ENCODE measurements at regions not wholly inside any gene's neighbourhood (a gene's known extent, or its start where the extent isn't known, plus 50 kb on each side); places are given as distances from the start of the nearest gene placed in this dataset.

DNA sequence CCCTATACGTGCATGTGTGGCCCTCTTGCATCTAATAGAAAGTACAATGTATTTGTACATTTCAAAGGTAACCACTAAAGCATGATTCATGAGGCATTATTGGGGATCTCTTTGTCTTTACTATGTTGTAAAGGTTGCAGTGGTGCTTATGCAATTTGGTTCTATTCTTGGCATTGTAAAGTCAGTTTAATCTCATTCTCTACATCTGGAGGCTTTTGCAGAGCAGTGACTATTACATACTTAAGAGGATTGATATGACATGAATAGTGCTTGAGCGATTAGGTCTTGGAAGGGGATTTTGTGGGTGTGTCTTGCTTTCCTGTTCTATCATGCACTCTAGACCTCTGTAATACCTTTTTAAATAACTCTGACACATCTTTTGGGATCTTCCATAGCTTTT, 610.0 kb downstream of the EFNB2 start:
- Histone ChIP-seq H3K27me3 (ENCODE audit: control insufficient read depth, insufficient read depth, low read length) (no peaks in the 10 kb centered on the region), H3K36me3 (ENCODE audit: control insufficient read depth, insufficient read depth, low read length) (no peaks in the 10 kb centered on the region), H3K4me3 (ENCODE audit: low read depth, low read length) (no peak overlapping the region)
- ChIA-PET POLR2A (no interaction called here), CTCF (no interaction called here)
- DNase-seq (ENCODE audit: low read depth): no peak
- TF ChIP-seq, protein P1, sequence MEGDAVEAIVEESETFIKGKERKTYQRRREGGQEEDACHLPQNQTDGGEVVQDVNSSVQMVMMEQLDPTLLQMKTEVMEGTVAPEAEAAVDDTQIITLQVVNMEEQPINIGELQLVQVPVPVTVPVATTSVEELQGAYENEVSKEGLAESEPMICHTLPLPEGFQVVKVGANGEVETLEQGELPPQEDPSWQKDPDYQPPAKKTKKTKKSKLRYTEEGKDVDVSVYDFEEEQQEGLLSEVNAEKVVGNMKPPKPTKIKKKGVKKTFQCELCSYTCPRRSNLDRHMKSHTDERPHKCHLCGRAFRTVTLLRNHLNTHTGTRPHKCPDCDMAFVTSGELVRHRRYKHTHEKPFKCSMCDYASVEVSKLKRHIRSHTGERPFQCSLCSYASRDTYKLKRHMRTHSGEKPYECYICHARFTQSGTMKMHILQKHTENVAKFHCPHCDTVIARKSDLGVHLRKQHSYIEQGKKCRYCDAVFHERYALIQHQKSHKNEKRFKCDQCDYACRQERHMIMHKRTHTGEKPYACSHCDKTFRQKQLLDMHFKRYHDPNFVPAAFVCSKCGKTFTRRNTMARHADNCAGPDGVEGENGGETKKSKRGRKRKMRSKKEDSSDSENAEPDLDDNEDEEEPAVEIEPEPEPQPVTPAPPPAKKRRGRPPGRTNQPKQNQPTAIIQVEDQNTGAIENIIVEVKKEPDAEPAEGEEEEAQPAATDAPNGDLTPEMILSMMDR (IDR thresholded peaks at IDR 0.05; ENCODE audit: insufficient read depth, low read depth, low read length): no peak

- Histone ChIP-seq H3K36me3 (ENCODE audit: control insufficient read depth, insufficient read depth, low read length) (no peaks in the 10 kb centered on the region), H3K4me3 (ENCODE audit: low read depth, low read length) (no peak overlapping the region), H3K27me3 (ENCODE audit: control insufficient read depth, insufficient read depth, low read length) (no peaks in the 10 kb centered on the region)
- no peak for DNase-seq (ENCODE audit: low read depth)
- TF ChIP-seq, protein P1 (IDR thresholded peaks at IDR 0.05; ENCODE audit: insufficient read depth, low read depth, low read length): no peak
- ChIA-PET CTCF (no interaction called here), POLR2A (no interaction called here)
Measured at GRCh38 chr13:105921711-105922110, 613.8 kb downstream of the EFNB2 start.

DNA sequence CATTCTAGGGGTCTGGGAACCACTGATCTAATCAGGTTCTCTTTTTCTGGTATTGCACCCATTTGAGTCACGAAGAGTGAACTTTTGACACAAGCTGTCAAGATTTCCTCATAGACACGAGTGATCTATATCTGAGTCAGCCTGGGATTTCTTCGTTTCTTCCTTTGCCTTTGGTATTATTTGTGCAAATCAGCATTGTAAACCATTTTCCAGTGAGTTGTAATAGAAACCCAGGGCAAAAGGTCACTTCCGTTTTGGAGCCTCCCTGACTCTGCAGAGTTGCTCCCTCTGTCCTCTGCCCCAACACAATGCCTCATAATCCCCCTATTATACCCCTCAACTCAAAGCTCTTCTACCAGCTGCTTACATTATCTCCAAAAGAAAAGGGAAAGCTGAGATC, 615.1 kb downstream of the EFNB2 start:
- no peak for DNase-seq (ENCODE audit: low read depth)
- Histone ChIP-seq H3K36me3 (ENCODE audit: control insufficient read depth, insufficient read depth, low read length) (no peaks in the 10 kb centered on the region), H3K27me3 (ENCODE audit: control insufficient read depth, insufficient read depth, low read length) (no peaks in the 10 kb centered on the region), H3K4me3 (ENCODE audit: low read depth, low read length) (no peak overlapping the region)
- POLR2A ChIA-PET: no interaction called here
- TF ChIP-seq, protein P1 (IDR thresholded peaks at IDR 0.05; ENCODE audit: insufficient read depth, low read depth, low read length): no peak
- CTCF ChIA-PET: interaction anchor here (1.4 kb wide), 1 partner anchor 9 kb away, joined by 6 read pairs; no protein-coding TSS in a partner anchor

DNA sequence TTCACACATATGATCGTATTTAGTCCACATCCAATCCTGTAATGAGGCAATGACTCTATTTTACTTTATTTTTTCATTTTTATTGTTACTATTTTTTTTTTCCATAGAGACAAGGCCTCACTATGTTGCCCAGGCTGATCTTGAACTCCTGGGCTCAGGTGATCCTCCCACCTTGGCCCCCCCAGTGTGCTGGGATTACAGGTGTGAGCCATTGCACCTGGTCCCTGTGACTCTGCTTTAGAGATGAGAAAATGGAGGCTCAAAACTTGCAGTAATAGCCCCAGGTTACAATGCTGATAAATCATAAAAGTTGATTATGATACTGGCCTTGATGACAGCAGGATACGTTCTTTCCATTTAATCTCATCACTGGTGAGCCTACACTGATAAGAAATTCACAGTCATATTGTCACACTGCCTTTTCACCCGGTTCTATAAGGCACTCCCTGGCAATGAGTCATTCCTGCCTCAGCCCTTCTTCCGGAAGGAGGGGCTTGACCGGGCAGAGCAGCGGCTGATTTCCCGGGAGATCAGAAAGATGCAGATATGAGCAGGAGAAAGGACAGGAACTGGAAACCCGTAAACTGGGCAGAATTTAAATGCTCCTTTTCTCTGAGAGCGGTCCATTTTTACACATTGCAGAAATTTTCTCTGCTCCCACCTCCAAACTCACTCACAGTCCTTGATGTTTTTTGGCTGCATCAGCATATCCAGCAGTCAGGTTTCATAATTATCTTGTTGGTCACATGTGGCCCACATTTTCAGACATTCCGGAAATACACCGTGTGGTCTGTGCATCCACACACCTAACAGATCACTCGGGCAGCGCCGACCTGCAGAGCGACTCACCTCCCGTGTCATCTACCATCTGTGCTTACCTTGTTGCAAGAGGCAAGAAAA, 616.4 kb downstream of the EFNB2 start:
- Histone ChIP-seq H3K4me3 (ENCODE audit: low read depth, low read length) (no peak overlapping the region), H3K27me3 (ENCODE audit: control insufficient read depth, insufficient read depth, low read length) (no peaks in the 10 kb centered on the region), H3K36me3 (ENCODE audit: control insufficient read depth, insufficient read depth, low read length) (no peaks in the 10 kb centered on the region)
- TF ChIP-seq, protein P1 (IDR thresholded peaks at IDR 0.05; ENCODE audit: insufficient read depth, low read depth, low read length): no peak
- DNase-seq (ENCODE audit: low read depth): no peak
- ChIA-PET CTCF (no interaction called here), POLR2A (no interaction called here)

- no peak overlapping the region for H3K4me3 ChIP-seq (ENCODE audit: low read depth, low read length)
- DNase-seq (ENCODE audit: low read depth): no peak
Measured at GRCh38 chr13:105915146-105915850, 620.2 kb downstream of the EFNB2 start.

More at GRCh38 chr13:105915146-105915850, 620.2 kb downstream of the EFNB2 start:
- H3K36me3 ChIP-seq (ENCODE audit: control insufficient read depth, insufficient read depth, low read length): no peaks in the 10 kb centered on the region
- POLR2A ChIA-PET: interaction anchor here (0.5 kb wide), 1 partner anchor 82 kb away, joined by 4 read pairs; no protein-coding TSS in a partner anchor
- no peaks in the 10 kb centered on the region for H3K27me3 ChIP-seq (ENCODE audit: control insufficient read depth, insufficient read depth, low read length)
- CTCF ChIA-PET: interaction anchor here (0.5 kb wide), 1 partner anchor 9 kb away, joined by 3 read pairs; no protein-coding TSS in a partner anchor
- TF ChIP-seq, protein P1 (IDR thresholded peaks at IDR 0.05; ENCODE audit: insufficient read depth, low read depth, low read length): no peak

Measured in BJ (cell line).